Fibroblast of lung (primary cell): ENCODE measurements at regions not wholly inside any gene's neighbourhood (a gene's known extent, or its start where the extent isn't known, plus 50 kb on each side); places are given as distances from the start of the nearest gene placed in this dataset.
"Not testable (repeated sequence)": the region's sequence is repeated elsewhere in the genome, so short reads cannot be mapped to it uniquely, and the experiment has no call there.

Experiments used
- EZH2 ChIP-seq: IDR thresholded peaks from 2 replicates; pipeline ENCODE4 v1.5.1; 2012; ENCODE audit warnings: low read length, control low read depth, mild to moderate bottlenecking; ENCODE audit errors: missing control alignments
- TF ChIP-seq, protein P1 (sequence below), 2 donors: IDR thresholded peaks in 1 of 2; conservative IDR thresholded peaks in 1 of 2; 1 replicate in 1 of 2; 2 replicates in 1 of 2; pipeline ENCODE4 v1.5.1; 2011 to 2012; ENCODE audit warnings: low read length in 2 of 2, control low read depth in 1 of 2, inconsistent platforms in 1 of 2, low read depth in 1 of 2, mild to moderate bottlenecking in 1 of 2

DNA sequence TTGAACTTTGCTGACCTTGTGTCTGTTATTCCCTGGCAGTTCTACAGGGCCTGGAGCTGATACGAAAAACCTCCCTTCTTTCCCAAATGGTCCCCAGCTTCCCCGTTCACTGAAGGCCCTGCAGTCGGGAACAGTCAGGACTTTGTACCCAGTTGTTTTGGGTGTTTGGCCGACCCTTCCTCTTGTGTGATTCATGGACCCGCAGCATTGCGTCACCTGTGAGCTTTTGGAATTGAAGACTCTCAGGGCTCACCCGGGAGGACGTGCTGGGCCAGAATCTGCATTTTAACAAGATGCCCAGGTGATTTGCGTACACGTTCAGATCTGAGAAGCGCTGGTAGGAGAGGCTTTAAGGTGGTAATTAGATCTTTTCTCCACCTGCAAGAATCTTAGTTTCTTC lies 220.4 kb downstream of the OTOP1 start:
- TF ChIP-seq, protein P1, sequence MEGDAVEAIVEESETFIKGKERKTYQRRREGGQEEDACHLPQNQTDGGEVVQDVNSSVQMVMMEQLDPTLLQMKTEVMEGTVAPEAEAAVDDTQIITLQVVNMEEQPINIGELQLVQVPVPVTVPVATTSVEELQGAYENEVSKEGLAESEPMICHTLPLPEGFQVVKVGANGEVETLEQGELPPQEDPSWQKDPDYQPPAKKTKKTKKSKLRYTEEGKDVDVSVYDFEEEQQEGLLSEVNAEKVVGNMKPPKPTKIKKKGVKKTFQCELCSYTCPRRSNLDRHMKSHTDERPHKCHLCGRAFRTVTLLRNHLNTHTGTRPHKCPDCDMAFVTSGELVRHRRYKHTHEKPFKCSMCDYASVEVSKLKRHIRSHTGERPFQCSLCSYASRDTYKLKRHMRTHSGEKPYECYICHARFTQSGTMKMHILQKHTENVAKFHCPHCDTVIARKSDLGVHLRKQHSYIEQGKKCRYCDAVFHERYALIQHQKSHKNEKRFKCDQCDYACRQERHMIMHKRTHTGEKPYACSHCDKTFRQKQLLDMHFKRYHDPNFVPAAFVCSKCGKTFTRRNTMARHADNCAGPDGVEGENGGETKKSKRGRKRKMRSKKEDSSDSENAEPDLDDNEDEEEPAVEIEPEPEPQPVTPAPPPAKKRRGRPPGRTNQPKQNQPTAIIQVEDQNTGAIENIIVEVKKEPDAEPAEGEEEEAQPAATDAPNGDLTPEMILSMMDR (conservative IDR thresholded peaks at IDR 0.05 in 1 of 2, IDR thresholded peaks at IDR 0.05 in 1 of 2; ENCODE audit: low read depth in 1 of 2, low read length in 2 of 2), result not testable (repeated sequence)
- not testable (repeated sequence) for TF ChIP-seq EZH2
